Lung (tissue), 11 donors: ENCODE measurements at regions not wholly inside any gene's neighbourhood (a gene's known extent, or its start where the extent isn't known, plus 50 kb on each side); places are given as distances from the start of the nearest gene placed in this dataset.
A peak's percentile ranks its signal among the peaks of the same experiment; 100 is the strongest.

Source experiments
- ATAC-seq: fragments of 200-7000 bp; cut with Tn5 transposase; one replicate; pipeline ENCODE4 v1.9.1; 2020; ENCODE audit warnings: moderate number of reproducible peaks; ENCODE audit not compliant: insufficient read depth, low FRiP score
- DNase-seq, 3 donors: peaks; one replicate each; pipeline ENCODE4 v3.0.0-alpha.2; 2013 to 2017
- H3K27ac ChIP-seq, 2 donors: one replicate each; pipeline ENCODE4 v1.5.1; 2013; ENCODE audit warnings: mild to moderate bottlenecking in 2 of 2, moderate library complexity in 2 of 2, control low read depth in 1 of 2, inconsistent platforms in 1 of 2, low read depth in 1 of 2, low read length in 1 of 2
- H3K27me3 ChIP-seq, 3 donors: one replicate each; pipeline ENCODE4 v1.5.1; 2013; ENCODE audit warnings: low read length in 2 of 3; ENCODE audit not compliant: control insufficient read depth in 3 of 3, insufficient read depth in 3 of 3
- H3K36me3 ChIP-seq, 4 donors: one replicate each; pipeline ENCODE4 v1.5.1; 2013; ENCODE audit warnings: low read length in 4 of 4, mild to moderate bottlenecking in 1 of 4, moderate library complexity in 1 of 4; ENCODE audit not compliant: control insufficient read depth in 4 of 4, insufficient read depth in 4 of 4
- H3K4me1 ChIP-seq, 5 donors: one replicate each; pipeline ENCODE4 v1.5.1; 2013; ENCODE audit warnings: low read length in 5 of 5, mild to moderate bottlenecking in 2 of 5, moderate library complexity in 1 of 5; ENCODE audit not compliant: control insufficient read depth in 5 of 5, insufficient read depth in 5 of 5
- H3K4me3 ChIP-seq: one replicate; pipeline ENCODE4 v1.5.1; 2013; ENCODE audit warnings: mild to moderate bottlenecking, control low read depth, moderate library complexity
- H3K9ac ChIP-seq, 2 donors: one replicate each; pipeline ENCODE4 v1.5.1; 2013; ENCODE audit warnings: low read length in 2 of 2, control low read depth in 1 of 2; ENCODE audit not compliant: insufficient read depth in 1 of 2
- H3K9me3 ChIP-seq, 4 donors: one replicate each; pipeline ENCODE4 v1.5.1; 2013; ENCODE audit warnings: low read length in 3 of 4, mild to moderate bottlenecking in 1 of 4, moderate library complexity in 1 of 4; ENCODE audit not compliant: control insufficient read depth in 4 of 4, insufficient read depth in 3 of 4
- CTCF ChIP-seq: IDR thresholded peaks from 2 replicates; pipeline ENCODE4 v1.5.1; 2012; ENCODE audit warnings: mild to moderate bottlenecking; ENCODE audit errors: control extremely low read depth, extremely low read depth
- WGBS, 2 donors: extraction: QIAGEN DNeasy Blood & Tissue Kit; methylation state at CpG; one replicate each; pipeline ENCODE4 v1.1.7; 2013; 5-methylcytosine and 5-hydroxymethylcytosine counted together
- donor health status: control.
- donor health status: control.
- donor health status: Bipolar disorder and iron deficiency.
- donor health status: healthy.
- donor health status: DM: yes; HTN: yes; CAD: no.

DNA sequence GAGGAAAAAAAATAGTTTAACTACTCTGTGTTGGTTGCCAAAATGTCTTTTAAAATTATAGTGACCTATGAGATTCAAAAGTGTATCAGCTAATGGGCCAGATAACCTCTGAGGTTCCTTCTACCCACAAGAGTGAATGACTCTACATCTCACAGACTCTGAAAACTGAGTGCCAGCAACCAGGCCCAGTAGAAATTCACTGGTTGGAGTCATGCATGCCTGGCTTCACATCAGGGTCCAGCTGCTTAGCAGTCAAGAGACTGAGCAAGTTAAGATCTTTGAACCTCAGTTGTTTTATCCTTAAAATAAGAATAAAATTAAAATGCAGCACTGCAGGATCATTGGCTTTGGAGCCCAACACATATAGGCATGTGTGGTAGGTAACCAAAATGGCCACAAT, 342.6 kb upstream of the NFIA start:
- DNase-seq (peak; percentile 38 to 69 (median 54)), ATAC-seq (no peak)
- TF ChIP-seq CTCF, result no peak

DNA sequence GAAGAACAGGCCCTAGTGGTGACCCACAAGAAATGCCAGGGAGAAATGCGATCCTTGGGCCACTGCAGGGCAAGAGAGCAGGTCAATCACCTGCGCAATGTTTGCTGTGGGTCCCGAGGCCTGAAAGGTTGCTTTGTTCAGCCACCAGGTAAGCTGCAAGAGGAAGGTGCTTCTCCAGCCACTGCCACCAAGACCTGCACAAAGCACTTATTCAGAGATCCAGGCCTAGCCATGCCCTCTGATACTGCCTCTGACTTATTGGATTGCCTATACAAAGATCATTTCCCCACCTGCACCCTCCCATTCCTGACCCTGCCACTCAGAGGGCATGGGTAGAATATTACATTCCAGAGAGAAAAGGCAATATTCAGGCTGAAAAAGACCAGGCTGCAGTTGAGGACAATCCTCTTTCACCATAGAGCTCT, 349.4 kb upstream of the NFIA start:
- TF ChIP-seq CTCF, result no peak
- DNase-seq (no peak), ATAC-seq (no peak)
- H3K36me3 ChIP-seq, result no peaks in the 10 kb centered on the region
- no peak overlapping the region for H3K9ac ChIP-seq
- no peaks in the 10 kb centered on the region for H3K27me3 ChIP-seq
- no peaks in the 10 kb centered on the region for H3K9me3 ChIP-seq
- no peak overlapping the region for H3K4me3 ChIP-seq
- no peaks in the 10 kb centered on the region for H3K4me1 ChIP-seq
- 94 to 100% methylated on average over 3 of the region's 3 CpGs for WGBS, 2 donors
- no peak overlapping the region for H3K27ac ChIP-seq

More for the DNA sequence above, 342.6 kb upstream of the NFIA start:
- Histone ChIP-seq H3K36me3 (no peaks in the 10 kb centered on the region), H3K9me3 (no peaks in the 10 kb centered on the region), H3K9ac (no peak overlapping the region), H3K4me3 (no peak overlapping the region), H3K4me1 (peaks cover 0 to 13% (median 0%) of the 10 kb centered on the region in 5 donors), H3K27me3 (no peaks in the 10 kb centered on the region), H3K27ac (no peak overlapping the region)

- DNase-seq, result no peak
- Histone ChIP-seq H3K4me3 (no peak overlapping the region), H3K4me1 (no peaks in the 10 kb centered on the region), H3K9me3 (no peaks in the 10 kb centered on the region), H3K27me3 (no peaks in the 10 kb centered on the region), H3K36me3 (no peaks in the 10 kb centered on the region), H3K27ac (no peak overlapping the region), H3K9ac (no peak overlapping the region)
- ATAC-seq, result no peak
- no peak for TF ChIP-seq CTCF
- WGBS, 2 donors, result 29 to 53% methylated on average over 1 of the region's 1 CpG
Measured at GRCh38 chr1:60731321-60731720, 351.0 kb upstream of the NFIA start.

GRCh38 chr1:60727552-60727951, 354.8 kb upstream of the NFIA start:
- 89 to 100% methylated on average over 1 of the region's 1 CpG for WGBS, 2 donors
- no peak overlapping the region for H3K27ac ChIP-seq
- no peaks in the 10 kb centered on the region for H3K27me3 ChIP-seq
- no peak for DNase-seq
- no peak overlapping the region for H3K9ac ChIP-seq
- H3K4me3 ChIP-seq, result no peak overlapping the region
- no peaks in the 10 kb centered on the region for H3K36me3 ChIP-seq
- H3K9me3 ChIP-seq, result no peaks in the 10 kb centered on the region
- ATAC-seq, result no peak
- H3K4me1 ChIP-seq, result no peaks in the 10 kb centered on the region
- TF ChIP-seq CTCF, result no peak
